Head of caudate nucleus (tissue), 42 donors: ENCODE measurements at regions not wholly inside any gene's neighbourhood (a gene's known extent, or its start where the extent isn't known, plus 50 kb on each side); places are given as distances from the start of the nearest gene placed in this dataset.

Experiments used
- DNase-seq, 42 donors: peaks; one replicate each; pipeline versions ENCODE4 v3.0.0 to v3.0.0-alpha.2; 2020 to 2021; ENCODE audit warnings: mixed read lengths in 7 of 42
- intact Hi-C: fragments of 100-400 bp; cut with DNase I; formaldehyde crosslinking; loops from one replicate; pipeline ENCODE4 v1.15.0; 2022

DNA sequence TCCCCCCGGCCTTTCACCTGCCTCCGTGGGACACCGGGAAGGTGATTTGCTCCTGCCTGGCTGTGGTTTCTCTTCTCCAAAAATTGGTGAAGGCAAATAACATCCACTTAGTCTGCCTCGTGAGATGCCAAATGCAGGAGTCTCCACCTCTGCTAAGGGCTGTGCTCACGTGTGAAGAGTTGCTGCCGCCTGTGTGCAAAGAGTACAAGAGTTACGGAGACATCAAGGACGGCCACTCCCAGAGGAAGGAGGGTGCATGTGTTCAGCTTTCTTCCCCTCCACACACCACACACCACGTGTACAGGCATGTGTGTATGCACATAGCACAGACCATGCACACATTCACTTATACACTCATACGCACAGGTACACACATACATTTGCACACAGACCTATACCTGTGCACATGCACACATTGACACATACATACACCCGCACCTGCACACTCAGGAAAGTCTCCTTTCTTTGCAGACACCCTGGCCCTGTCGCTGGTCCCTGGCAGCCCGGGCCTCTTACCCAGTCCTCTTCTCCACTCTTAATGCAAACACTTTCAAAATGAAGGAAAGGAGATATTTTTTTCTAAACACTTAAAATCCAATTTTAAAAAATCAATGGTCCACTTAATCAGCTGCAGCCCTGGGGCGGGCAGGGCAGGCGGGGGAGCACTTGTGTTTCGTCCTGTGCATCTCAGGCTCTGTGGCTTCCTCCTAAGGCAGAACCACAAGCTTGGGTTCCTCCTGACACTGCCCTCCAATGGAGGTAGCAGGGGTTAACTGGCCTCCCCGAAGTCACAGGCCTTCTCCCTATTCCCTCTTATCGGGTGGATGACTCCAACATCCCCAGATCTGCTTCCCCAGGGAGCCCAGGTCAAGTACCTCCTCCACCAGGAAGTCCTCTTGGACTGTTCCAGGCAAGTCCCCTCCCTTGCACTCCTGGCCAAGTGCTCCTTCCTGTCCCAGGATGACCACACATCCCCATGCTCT lies 103.0 kb downstream of the CPZ start:
- intact Hi-C loops: no loop called here
- peak in 12 of 42 donors; percentile 6 to 29 (median 10) for DNase-seq

- intact Hi-C loops: no loop called here
- DNase-seq: peak in 9 of 42 donors; percentile 3 to 23 (median 14)
These were observed 102.1 kb downstream of the CPZ start for GRCh38 chr4:8694651-8695151.

DNA sequence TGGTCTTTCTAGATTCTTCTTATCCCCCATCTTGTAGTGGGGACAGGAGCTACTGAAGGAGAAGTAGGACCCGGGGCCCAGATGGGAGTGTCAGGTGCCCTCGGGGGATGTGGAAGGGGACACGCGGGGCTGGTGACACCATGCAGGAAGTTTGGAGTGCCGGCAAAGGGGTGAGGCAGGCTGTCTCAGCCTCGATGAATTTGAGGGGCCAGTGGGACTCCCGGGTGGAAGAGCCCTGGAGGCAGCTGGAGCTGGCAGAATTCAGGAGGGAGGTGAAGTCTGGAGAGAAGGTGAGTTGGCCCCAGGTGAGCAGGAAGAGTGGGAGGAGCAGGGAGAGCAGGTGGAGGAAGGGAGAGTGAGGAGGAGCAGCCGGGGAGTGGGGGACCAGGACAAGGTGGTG lies 101.7 kb downstream of the CPZ start:
- peak in 8 of 42 donors; percentile 3 to 23 (median 6) for DNase-seq
- intact Hi-C loops: no loop called here

GRCh38 chr4:8691151-8691775 lies 98.7 kb downstream of the CPZ start:
- peak in 8 of 42 donors; percentile 3 to 28 (median 6) for DNase-seq
- intact Hi-C loops: no loop called here

- intact Hi-C loops: no loop called here
- peak in 11 of 42 donors; percentile 2 to 30 (median 14) for DNase-seq
These were observed 97.9 kb downstream of the CPZ start for GRCh38 chr4:8690216-8691150.

- intact Hi-C loops: no loop called here
- peak in 6 of 42 donors; percentile 5 to 26 (median 11) for DNase-seq
These were observed 97.2 kb downstream of the CPZ start for GRCh38 chr4:8689741-8690140.

GRCh38 chr4:8688908-8689445 lies 96.4 kb downstream of the CPZ start:
- peak in 2 of 42 donors; percentile 23 to 25 for DNase-seq
- intact Hi-C loops: no loop called here

GRCh38 chr4:8688041-8688907 lies 95.7 kb downstream of the CPZ start:
- peak in 38 of 42 donors; percentile 8 to 81 (median 52) for DNase-seq
- intact Hi-C loops: no loop called here

DNA sequence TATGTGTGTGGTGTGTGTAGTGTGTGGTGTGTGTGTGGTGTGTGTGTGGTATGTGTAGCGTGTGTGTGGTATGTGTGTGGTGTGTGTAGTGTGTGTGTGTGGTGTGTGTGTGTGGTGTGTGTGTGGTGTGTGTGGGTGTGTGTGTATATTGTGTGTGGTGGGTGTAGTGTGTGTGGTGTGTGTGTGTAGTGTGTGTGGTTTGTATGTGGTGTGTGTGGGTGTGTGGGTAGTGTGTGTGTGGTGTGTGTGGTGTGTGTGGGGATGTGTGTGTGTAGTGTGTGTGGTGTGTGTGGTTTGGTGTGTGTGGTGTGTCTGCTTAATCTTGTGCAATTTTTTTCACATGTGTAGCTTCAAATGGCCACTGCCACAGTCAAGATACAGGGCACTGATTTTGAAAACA lies 94.5 kb downstream of the CPZ start:
- intact Hi-C loops: no loop called here

GRCh38 chr4:8685831-8686230 lies 93.3 kb downstream of the CPZ start:
- DNase-seq: no peak
- intact Hi-C loops: no loop called here

More for the DNA sequence above, 94.5 kb downstream of the CPZ start:
- DNase-seq: no peak

- intact Hi-C loops: no loop called here
- DNase-seq: no peak
These were observed 90.9 kb downstream of the CPZ start for GRCh38 chr4:8683462-8683861.

DNA sequence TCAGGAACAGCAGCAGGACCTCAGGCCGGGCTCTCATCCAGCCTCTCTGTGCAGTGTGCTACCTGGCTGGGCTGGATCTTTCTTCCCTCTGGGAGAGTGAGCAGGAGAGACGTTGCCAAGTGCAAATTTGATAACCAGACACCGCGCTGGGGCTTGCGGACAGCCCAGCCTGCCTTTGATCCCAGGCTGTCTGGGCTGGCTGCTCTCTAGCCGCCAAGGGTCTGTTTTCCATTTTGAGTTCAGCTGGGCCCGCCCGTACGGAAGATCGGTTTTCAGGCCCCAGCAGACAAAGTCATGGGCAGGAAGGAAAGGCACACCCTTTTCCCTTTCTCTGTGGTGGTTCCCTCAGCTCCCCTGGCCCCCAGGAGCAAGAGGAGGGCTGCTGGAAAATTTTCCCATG lies 90.2 kb downstream of the CPZ start:
- intact Hi-C loops: no loop called here

DNA sequence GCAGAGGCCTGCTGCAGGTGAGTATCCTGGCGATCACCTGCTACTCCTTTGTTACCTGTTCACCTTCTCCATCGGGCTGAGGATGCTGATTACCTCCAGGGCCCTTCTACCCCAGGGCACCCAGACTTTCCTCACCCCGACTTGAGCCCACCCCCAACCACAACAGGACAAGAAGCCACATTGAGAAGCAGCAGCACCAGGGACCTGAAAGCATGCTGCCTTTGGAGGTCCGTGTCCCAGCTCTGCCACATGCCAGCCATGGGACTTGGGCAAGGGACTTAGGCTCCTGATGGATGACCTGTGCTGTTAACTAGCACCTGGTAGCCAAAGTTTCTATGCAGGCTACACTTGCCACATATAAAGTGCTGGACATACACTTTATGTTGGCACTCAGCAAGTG lies 89.7 kb downstream of the CPZ start:
- intact Hi-C loops: no loop called here
- DNase-seq: no peak

More for the DNA sequence above, 90.2 kb downstream of the CPZ start:
- DNase-seq: no peak

DNA sequence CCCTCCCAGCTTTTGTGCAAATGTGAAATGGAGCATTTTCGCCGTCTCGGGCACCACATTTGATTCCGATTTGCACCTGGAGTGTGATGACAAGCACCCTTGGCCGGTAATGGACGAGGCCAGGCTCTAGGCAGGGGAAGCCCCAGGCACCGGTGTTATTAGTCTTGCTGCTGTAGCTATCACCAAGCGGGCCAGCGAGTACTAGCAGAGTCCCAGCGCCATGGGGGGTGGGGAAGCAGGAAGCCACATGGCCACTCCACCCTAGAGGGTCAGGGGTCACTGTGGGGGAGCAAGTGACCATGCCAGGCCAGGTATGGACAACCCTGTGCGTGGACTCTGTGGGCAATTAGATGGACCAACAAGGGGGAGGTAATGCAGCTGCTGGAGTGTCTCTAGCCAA lies 88.8 kb downstream of the CPZ start:
- intact Hi-C loops: no loop called here
- DNase-seq: no peak

GRCh38 chr4:8679032-8679431 lies 86.5 kb downstream of the CPZ start:
- intact Hi-C loops: no loop called here
- no peak for DNase-seq

- intact Hi-C loops: no loop called here
- peak in 2 of 42 donors; percentile 3 to 12 for DNase-seq
These were observed 84.1 kb downstream of the CPZ start for GRCh38 chr4:8676676-8677075.

DNA sequence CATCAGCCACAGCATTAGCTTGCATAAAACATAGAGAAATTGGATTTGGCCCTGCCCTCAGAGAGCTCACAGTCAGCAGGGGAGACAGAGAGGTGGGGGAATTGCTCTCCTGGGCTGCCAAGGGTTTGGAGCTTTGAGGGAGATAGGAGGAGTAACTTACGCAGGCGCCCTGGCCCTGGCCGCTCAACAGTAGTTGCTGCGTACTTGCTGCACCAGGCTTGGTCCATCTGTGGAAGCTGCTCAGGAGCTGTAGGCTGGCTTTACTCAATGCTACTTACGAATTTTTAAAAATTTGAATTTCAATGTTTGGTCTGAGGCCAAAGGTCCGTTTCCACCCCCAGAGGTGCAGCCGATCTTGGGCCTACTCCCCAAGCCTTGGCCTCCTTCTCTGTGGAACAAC lies 83.3 kb downstream of the CPZ start:
- DNase-seq: peak in 2 of 42 donors; percentile 6 to 27
- intact Hi-C loops: no loop called here

DNA sequence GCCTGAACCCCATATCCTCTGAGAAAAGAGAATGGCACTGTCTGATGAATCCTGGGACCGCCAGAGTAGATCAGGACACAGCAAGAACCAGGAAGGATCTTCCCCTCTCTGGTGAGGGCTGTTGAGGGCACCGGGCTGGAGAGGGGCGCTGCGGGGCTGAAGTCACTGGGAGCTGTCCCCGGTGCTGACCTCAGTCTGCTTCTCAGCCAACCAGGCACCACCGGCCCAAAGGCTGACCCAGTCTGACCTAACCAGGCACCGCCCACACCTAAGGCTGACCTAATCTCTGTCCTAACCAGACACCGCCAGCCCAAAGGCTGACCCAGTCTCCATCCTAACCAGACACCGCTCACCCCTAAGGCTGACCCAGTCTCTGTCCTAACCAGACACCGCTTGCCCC lies 82.8 kb downstream of the CPZ start:
- intact Hi-C loops: no loop called here
- DNase-seq: peak in 2 of 42 donors; percentile 17 to 21
